ENCODE measurements at regions not wholly inside any gene's neighbourhood (a gene's known extent, or its start where the extent isn't known, plus 50 kb on each side); places are given as distances from the start of the nearest gene placed in this dataset.

- no peaks in the 10 kb centered on the region for H3K27me3 ChIP-seq (ENCODE audit: control insufficient read depth in 2 of 2, insufficient read depth in 2 of 2, low read length in 2 of 2)
- ChIA-PET POLR2A (no interaction called here), CTCF (no interaction called here)
- FAIRE-seq (no peak), DNase-seq (ENCODE audit: low read depth, low spot score) (no peak)
- H3K9me3 ChIP-seq (replicated peaks; ENCODE audit: control insufficient read depth, insufficient read depth, low read length): no peaks in the 10 kb centered on the region
- no peaks in the 10 kb centered on the region for H3K79me2 ChIP-seq (ENCODE audit: control insufficient read depth, insufficient read depth, low read length)
- TF ChIP-seq JUN (IDR thresholded peaks at IDR 0.05; ENCODE audit: borderline replicate concordance, insufficient read depth, insufficient read length, low read depth): no peak
- TF ChIP-seq EZH2 (IDR thresholded peaks at IDR 0.05; ENCODE audit: borderline replicate concordance, low read depth, low read length, severe bottlenecking): no peak
- no peak for TF ChIP-seq MYC (IDR thresholded peaks at IDR 0.05; ENCODE audit: low read depth, low read length)
- no peak for TF ChIP-seq POLR2A (IDR thresholded peaks at IDR 0.05; ENCODE audit: low read depth, low read length)
- no peak for TF ChIP-seq MAX (IDR thresholded peaks at IDR 0.05; ENCODE audit: insufficient read depth, insufficient read length)
- TF ChIP-seq FOS (IDR thresholded peaks at IDR 0.05; ENCODE audit: borderline replicate concordance, insufficient read depth, low read length): no peak
- no peak for TF ChIP-seq CTCF (IDR thresholded peaks at IDR 0.05; ENCODE audit: extremely low read depth in 1 of 2, insufficient read depth in 1 of 2, low read depth in 1 of 2, low read length in 2 of 2)
- no peak for TF ChIP-seq POLR2AphosphoS5 (IDR thresholded peaks at IDR 0.05; ENCODE audit: insufficient read depth, low read depth, low read length)
- no peak overlapping the region for H2AFZ ChIP-seq (ENCODE audit: low read depth, low read length)
- no peaks in the 10 kb centered on the region for H4K20me1 ChIP-seq (replicated peaks; ENCODE audit: control insufficient read depth, extremely low read depth, insufficient read depth, low read length)
- H3K4me2 ChIP-seq (ENCODE audit: insufficient read depth, low read length): no peak overlapping the region
- H3K27ac ChIP-seq (ENCODE audit: insufficient read depth, low read depth, low read length): no peak overlapping the region
- H3K4me3 ChIP-seq (replicated peaks in 1 of 3; ENCODE audit: insufficient read depth in 1 of 3, low read depth in 1 of 3, low read length in 3 of 3): no peak overlapping the region
- no peak overlapping the region for H3K9ac ChIP-seq (replicated peaks; ENCODE audit: extremely low read depth, insufficient read depth, low read length)
- dilution Hi-C loops (cut with MboI; ENCODE audit: extremely low pct_ligation_motif_present, low sequenced_read_pairs): no loop called here
- no peaks in the 10 kb centered on the region for H3K4me1 ChIP-seq (ENCODE audit: control insufficient read depth, extremely low read depth, insufficient read depth, low read length)
- H3K36me3 ChIP-seq (ENCODE audit: control insufficient read depth in 2 of 2, extremely low read depth in 1 of 2, insufficient read depth in 2 of 2, low read length in 2 of 2): no peaks in the 10 kb centered on the region
- intact Hi-C loops (cut with micrococcal nuclease): no loop called here
- BruUV-seq (replicated peaks): no TSS peak
- no peaks in the 10 kb centered on the region for H3K9me1 ChIP-seq (replicated peaks; ENCODE audit: control insufficient read depth, extremely low read depth, insufficient read depth, low read length)
These were observed 51.2 kb upstream of the THRB start for GRCh38 chr3:24545887-24546286.

Data from endothelial cell of umbilical vein (primary cell).